ENCODE measurements at regions not wholly inside any gene's neighbourhood (a gene's known extent, or its start where the extent isn't known, plus 50 kb on each side); places are given as distances from the start of the nearest gene placed in this dataset.

- TF ChIP-seq EP300 (IDR thresholded peaks at IDR 0.05) = no peak
- no peak for TF ChIP-seq POLR2A (IDR thresholded peaks at IDR 0.05)
- no peak for TF ChIP-seq CTCF (IDR thresholded peaks at IDR 0.05)
Observed at GRCh38 chr2:217444509-217444908, 558.3 kb downstream of the TNS1 start.
